Ovary (tissue), 7 donors: ENCODE measurements at regions not wholly inside any gene's neighbourhood (a gene's known extent, or its start where the extent isn't known, plus 50 kb on each side); places are given as distances from the start of the nearest gene placed in this dataset.

Experiments used
- DNase-seq, 5 donors: peaks; one replicate each; pipeline ENCODE4 v3.0.0-alpha.2; 2019 to 2020
- H3K27ac ChIP-seq, 2 donors: fragments of 200-600 bp; one replicate each; pipeline versions ENCODE4 v1.5.1 to v1.8.0; 2019 to 2022
- H3K27me3 ChIP-seq: fragments of 200-600 bp; one replicate; pipeline ENCODE4 v1.8.0; 2022
- H3K36me3 ChIP-seq: fragments of 200-600 bp; sonication (generic); one replicate; pipeline ENCODE4 v1.5.1; 2019
- H3K4me1 ChIP-seq: one replicate; pipeline ENCODE4 v1.8.1; 2013; ENCODE audit warnings: mild to moderate bottlenecking, moderate library complexity; ENCODE audit not compliant: insufficient read depth
- H3K4me3 ChIP-seq: fragments of 200-600 bp; sonication (generic); one replicate; pipeline ENCODE4 v1.5.1; 2017
- H3K9me3 ChIP-seq, 2 donors: fragments of 200-600 bp in 1 of 2; sonication (generic) in 1 of 2; one replicate each; pipeline versions ENCODE4 v1.5.1 to v1.8.1; 2013 to 2019; ENCODE audit warnings: mild to moderate bottlenecking in 1 of 2, moderate library complexity in 1 of 2
- CTCF ChIP-seq, 3 donors: fragments of 450-650 bp in 2 of 3; fragments of 200-600 bp in 1 of 3; IDR thresholded peaks; one replicate each; pipeline versions ENCODE4 v1.5.1 to v1.8.0; 2016 to 2022; ENCODE audit warnings: antibody characterized with exemption in 3 of 3, mild to moderate bottlenecking in 1 of 3
- EP300 ChIP-seq: sonication (generic); formaldehyde crosslinking; IDR thresholded peaks from one replicate; pipeline ENCODE4 v1.6.1; 2017; ENCODE audit warnings: antibody characterized with exemption
- POLR2A ChIP-seq: fragments of 450-650 bp; IDR thresholded peaks from one replicate; pipeline ENCODE4 v1.6.1; 2017; ENCODE audit warnings: antibody characterized with exemption, mild to moderate bottlenecking, moderate library complexity
- WGBS, 3 donors: extraction: QIAGEN DNeasy Blood & Tissue Kit in 1 of 3; methylation state at CpG; one replicate each; pipeline versions ENCODE4 v1.1.5 to v1.1.7; 2013 to 2017; 5-methylcytosine and 5-hydroxymethylcytosine counted together
- intact Hi-C, 4 donors: fragments of 100-400 bp; cut with DNase I; formaldehyde crosslinking; loops; one replicate each; pipeline versions ENCODE4 v1.11.0 to v1.15.1; 2022 to 2023
- donor health status: DM: no; HTN: no; CAD: no; lungs with moderate emphysema.
- donor health status: DM: no; HTN: no; CAD: no.
- donor health status: Bipolar disorder and iron deficiency.
- donor health status: DM: no; HTN: no; CAD: no.
- donor health status: DM: yes; HTN: yes; CAD: no.

- Histone ChIP-seq H3K27ac (no peak overlapping the region), H3K9me3 (no peaks in the 10 kb centered on the region), H3K27me3 (no peaks in the 10 kb centered on the region), H3K4me3 (no peak overlapping the region), H3K36me3 (no peaks in the 10 kb centered on the region), H3K4me1 (no peaks in the 10 kb centered on the region)
- no peak for DNase-seq
- intact Hi-C loops = no loop called here
- WGBS, 3 donors = 74 to 82% (median 79%) methylated on average over 2 of the region's 2 CpGs
- TF ChIP-seq EP300 = no peak
- no peak for TF ChIP-seq CTCF (IDR thresholded peaks at IDR 0.05)
- TF ChIP-seq POLR2A = no peak
Measured at GRCh38 chr5:24059006-24059405, 551.6 kb downstream of the PRDM9 start.

GRCh38 chr5:24059716-24060115 lies 552.3 kb downstream of the PRDM9 start:
- intact Hi-C loops = no loop called here
- Histone ChIP-seq H3K27ac (no peak overlapping the region), H3K36me3 (no peaks in the 10 kb centered on the region), H3K4me3 (no peak overlapping the region), H3K27me3 (no peaks in the 10 kb centered on the region), H3K9me3 (no peaks in the 10 kb centered on the region), H3K4me1 (no peaks in the 10 kb centered on the region)
- no peak for TF ChIP-seq CTCF (IDR thresholded peaks at IDR 0.05)
- TF ChIP-seq POLR2A = no peak
- no peak for TF ChIP-seq EP300
- WGBS, 3 donors = 86 to 89% (median 88%) methylated on average over 4 of the region's 4 CpGs
- DNase-seq = no peak

- H3K27ac ChIP-seq = no peak overlapping the region
- TF ChIP-seq CTCF (IDR thresholded peaks at IDR 0.05) (no peak), EP300 (no peak), POLR2A (no peak)
- no peaks in the 10 kb centered on the region for H3K27me3 ChIP-seq
- no peak for DNase-seq
- H3K4me1 ChIP-seq = no peaks in the 10 kb centered on the region
- no peaks in the 10 kb centered on the region for H3K9me3 ChIP-seq
- no peaks in the 10 kb centered on the region for H3K36me3 ChIP-seq
- H3K4me3 ChIP-seq = no peak overlapping the region
- intact Hi-C loops = no loop called here
- 72 to 85% (median 74%) methylated on average over 4 of the region's 4 CpGs for WGBS, 3 donors
Measured at GRCh38 chr5:24065779-24066178, 558.4 kb downstream of the PRDM9 start.

- 90 to 93% (median 91%) methylated on average over 2 of the region's 2 CpGs for WGBS, 3 donors
- no peak overlapping the region for H3K27ac ChIP-seq
- no peaks in the 10 kb centered on the region for H3K27me3 ChIP-seq
- intact Hi-C loops = no loop called here
- no peak for TF ChIP-seq POLR2A
- no peak for TF ChIP-seq EP300
- TF ChIP-seq CTCF (IDR thresholded peaks at IDR 0.05) = no peak
- no peaks in the 10 kb centered on the region for H3K36me3 ChIP-seq
- no peaks in the 10 kb centered on the region for H3K4me1 ChIP-seq
- DNase-seq = no peak
- H3K4me3 ChIP-seq = no peak overlapping the region
- H3K9me3 ChIP-seq = no peaks in the 10 kb centered on the region
Measured at GRCh38 chr5:24067208-24067607, 559.8 kb downstream of the PRDM9 start.

- Histone ChIP-seq H3K4me1 (no peaks in the 10 kb centered on the region), H3K36me3 (no peaks in the 10 kb centered on the region), H3K27me3 (no peaks in the 10 kb centered on the region), H3K9me3 (no peaks in the 10 kb centered on the region), H3K4me3 (no peak overlapping the region), H3K27ac (no peak overlapping the region)
- no peak for TF ChIP-seq POLR2A
- TF ChIP-seq CTCF (IDR thresholded peaks at IDR 0.05) = no peak
- TF ChIP-seq EP300 = no peak
- intact Hi-C loops = no loop called here
- 89 to 95% (median 90%) methylated on average over 3 of the region's 3 CpGs for WGBS, 3 donors
- DNase-seq = no peak
Measured at GRCh38 chr5:24068524-24068923, 561.1 kb downstream of the PRDM9 start.
